HepG2 (cell line): ENCODE measurements at regions not wholly inside any gene's neighbourhood (a gene's known extent, or its start where the extent isn't known, plus 50 kb on each side); places are given as distances from the start of the nearest gene placed in this dataset.

Experiments
- ATAC-seq: fragments of 200-7000 bp; cut with Tn5 transposase; 3 replicates; pipeline ENCODE4 v1.9.1; 2020; ENCODE audit warnings: mild to moderate bottlenecking, moderate library complexity
- BruUV-seq: library from RNA; stranded (reverse); fragments of 400-500 nt; replicated peaks from 2 replicates; lab custom pipeline; 2021; lab: Mats Ljungman, UMichigan
- CTCF ChIA-PET: fragments of 300-600 bp; formaldehyde crosslinking; extraction: SDS; loops from one replicate; lab custom pipeline; 2021; ENCODE audit warnings: low total read pairs, inconsistent platforms, low intra/inter-chr PET ratio; lab: Yijun Ruan, JAX
- POLR2A ChIA-PET: fragments of 350-600 bp; sonication (Branson Sonifier 250); formaldehyde crosslinking; loops from one replicate; lab custom pipeline; 2020; ENCODE audit warnings: antibody characterized with exemption, inconsistent platforms; lab: Yijun Ruan, JAX
- DNase-seq: peaks from one replicate; pipeline ENCODE4 v3.0.0-alpha.2; 2015; ENCODE audit warnings: low spot score
- FAIRE-seq: peaks from 3 replicates; lab custom pipeline; 2011; peaks lifted over from hg19 to GRCh38; lab: Jason Lieb, UNC
- H2AFZ ChIP-seq: one replicate; pipeline ENCODE4 v1.6.1; 2011; ENCODE audit warnings: low read length, inconsistent platforms
- H3K27ac ChIP-seq: fragments of 300-600 bp; 3 replicates; pipeline ENCODE4 v1.8.0; 2011; ENCODE audit warnings: mixed run types, mild to moderate bottlenecking, mixed read lengths, low read length, inconsistent platforms; ENCODE audit not compliant: insufficient read depth; ENCODE audit errors: extremely low read length
- H3K27me3 ChIP-seq, 2 experiments: fragments of 200-600 bp in 1 of 2; 2 replicates in 1 of 2; 3 replicates in 1 of 2; pipeline versions ENCODE4 v1.6.0 to v1.8.0; 2011; ENCODE audit warnings: low read length in 2 of 2, mild to moderate bottlenecking in 2 of 2, moderate library complexity in 2 of 2, inconsistent platforms in 1 of 2; ENCODE audit not compliant: insufficient read depth in 2 of 2, control insufficient read depth in 1 of 2
- H3K36me3 ChIP-seq, 2 experiments: fragments of 200-600 bp in 1 of 2; replicated peaks in 1 of 2; 2 replicates in 1 of 2; 3 replicates in 1 of 2; pipeline versions ENCODE4 v1.5.1 to v1.8.0; 2011; ENCODE audit warnings: low read length in 2 of 2, inconsistent platforms in 1 of 2; ENCODE audit not compliant: insufficient read depth in 2 of 2, control insufficient read depth in 1 of 2
- H3K4me1 ChIP-seq: 2 replicates; pipeline ENCODE4 v1.5.1; 2012; ENCODE audit warnings: low read length, inconsistent platforms; ENCODE audit not compliant: insufficient read depth
- H3K4me2 ChIP-seq: 2 replicates; pipeline ENCODE4 v1.6.0; 2011; ENCODE audit warnings: low read depth, low read length, inconsistent platforms
- H3K4me3 ChIP-seq, 3 experiments: fragments of 200-600 bp in 1 of 3; sonication (generic), shearing (Covaris generic) in 1 of 3; replicated peaks in 1 of 3; 2 replicates each; pipeline ENCODE4 v1.5.1; 2011 to 2016; ENCODE audit warnings: low read length in 3 of 3, inconsistent platforms in 2 of 3, low read depth in 2 of 3, mild to moderate bottlenecking in 2 of 3, control low read depth in 1 of 3, mixed read lengths in 1 of 3; ENCODE audit not compliant: insufficient read depth in 1 of 3
- H3K79me2 ChIP-seq: one replicate; pipeline ENCODE4 v1.6.1; 2011; ENCODE audit warnings: low read length, inconsistent platforms; ENCODE audit not compliant: insufficient read depth
- H3K9ac ChIP-seq: 2 replicates; pipeline ENCODE4 v1.6.0; 2011; ENCODE audit warnings: mild to moderate bottlenecking, low read depth, low read length, inconsistent platforms; ENCODE audit not compliant: insufficient read depth
- H3K9me3 ChIP-seq: 2 replicates; pipeline ENCODE4 v1.5.1; 2012; ENCODE audit warnings: mild to moderate bottlenecking, low read length
- H4K20me1 ChIP-seq: 2 replicates; pipeline ENCODE4 v1.6.0; 2011; ENCODE audit warnings: inconsistent platforms, mild to moderate bottlenecking, low read length, moderate library complexity; ENCODE audit not compliant: insufficient read depth
- DR1 ChIP-seq: sonication (generic); formaldehyde crosslinking; IDR thresholded peaks from 2 replicates; pipeline ENCODE4 v1.8.0; 2021; ENCODE audit warnings: mild to moderate bottlenecking, missing genetic modification reagents, inconsistent platforms
- IRF2 ChIP-seq: IDR thresholded peaks from 2 replicates; pipeline ENCODE4 v1.6.1; 2018; ENCODE audit warnings: missing genetic modification reagents, missing compliant biosample characterization
- KAT8 ChIP-seq: IDR thresholded peaks from 2 replicates; pipeline ENCODE4 v1.6.1; 2016; ENCODE audit warnings: missing genetic modification reagents, missing compliant biosample characterization
- NFE2 ChIP-seq: sonication (generic); formaldehyde crosslinking; IDR thresholded peaks from 2 replicates; pipeline ENCODE4 v1.4.0; 2020; ENCODE audit warnings: missing genetic modification reagents
- NFYC ChIP-seq: IDR thresholded peaks from 2 replicates; pipeline ENCODE4 v1.6.1; 2016; ENCODE audit warnings: missing genetic modification reagents, missing compliant biosample characterization
- PITX1 ChIP-seq: sonication (generic); formaldehyde crosslinking; IDR thresholded peaks from 2 replicates; pipeline ENCODE4 v1.5.1; 2020; ENCODE audit warnings: mild to moderate bottlenecking, missing genetic modification reagents
- SIX1 ChIP-seq: sonication (generic); formaldehyde crosslinking; IDR thresholded peaks from 2 replicates; pipeline ENCODE4 v1.4.0; 2020; ENCODE audit warnings: missing genetic modification reagents, borderline replicate concordance
- ZNF260 ChIP-seq: sonication (generic); formaldehyde crosslinking; IDR thresholded peaks from 2 replicates; pipeline ENCODE4 v1.4.0; 2020; ENCODE audit warnings: missing genetic modification reagents, low read depth, mild to moderate bottlenecking, borderline replicate concordance
- ZNF598 ChIP-seq: sonication (generic); formaldehyde crosslinking; IDR thresholded peaks from 2 replicates; pipeline ENCODE4 v1.5.1; 2020; ENCODE audit warnings: mild to moderate bottlenecking, missing genetic modification reagents, borderline replicate concordance
- ZNF766 ChIP-seq: sonication (generic); formaldehyde crosslinking; IDR thresholded peaks from 2 replicates; pipeline ENCODE4 v1.5.0; 2020; ENCODE audit warnings: missing genetic modification reagents, borderline replicate concordance
- WGBS: methylation state at CpG from one replicate; pipeline ENCODE4 v1.1.6; 2017; ENCODE audit warnings: low lambda C conversion rate; 5-methylcytosine and 5-hydroxymethylcytosine counted together
- in situ Hi-C: cut with HindIII; loops from 2 replicates; pipeline ENCODE4 v1.10.0; 2017; ENCODE audit warnings: low pct_unique_long_range_greater_than_20kb; ENCODE audit not compliant: extremely low pct_ligation_motif_present
- intact Hi-C: fragments of 100-400 bp; cut with micrococcal nuclease; formaldehyde crosslinking; loops from one replicate; pipeline ENCODE4 v1.10.0; 2022; ENCODE audit not compliant: unreplicated experiment
- TF ChIP-seq, protein P1 (sequence below): sonication (generic); formaldehyde crosslinking; IDR thresholded peaks from 2 replicates; pipeline ENCODE4 v1.4.0; 2020; ENCODE audit warnings: mild to moderate bottlenecking, missing genetic modification reagents

DNA sequence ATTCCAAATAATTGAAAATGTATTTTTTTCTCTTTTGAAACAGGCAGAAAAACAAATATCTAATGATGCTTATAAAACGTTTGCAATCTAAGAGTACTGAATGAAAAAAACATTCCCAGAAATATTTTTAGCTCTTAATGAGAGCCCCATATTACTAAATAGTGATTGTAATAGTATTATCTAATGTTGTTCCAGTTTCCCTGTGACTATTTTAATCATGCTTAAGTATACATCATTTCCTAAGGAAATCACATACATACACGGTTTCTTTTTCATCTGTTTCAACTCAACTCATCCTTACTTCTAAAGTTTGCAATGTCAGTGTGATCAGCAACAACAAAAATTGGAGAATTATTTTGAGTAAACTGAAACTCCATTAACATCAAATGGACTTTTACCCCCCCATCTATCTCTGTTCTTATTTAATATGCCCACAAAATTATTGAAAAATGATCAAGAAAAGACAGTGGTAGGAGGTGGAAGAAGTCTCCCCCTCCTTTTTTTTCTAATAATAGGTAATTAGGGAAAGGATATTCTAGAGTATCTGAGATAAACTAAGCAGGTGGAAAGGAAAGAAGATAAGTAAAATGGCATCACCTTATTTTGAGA, 530.1 kb upstream of the ATP2B1 start:
- Histone ChIP-seq H3K27me3 (no peaks in the 10 kb centered on the region), H3K9ac (no peak overlapping the region), H3K4me3 (no peak overlapping the region), H4K20me1 (no peaks in the 10 kb centered on the region), H3K9me3 (peaks cover 45% of the 10 kb centered on the region), H2AFZ (no peak overlapping the region), H3K79me2 (no peaks in the 10 kb centered on the region), H3K27ac (no peak overlapping the region), H3K4me1 (no peaks in the 10 kb centered on the region), H3K4me2 (no peak overlapping the region), H3K36me3 (no peaks in the 10 kb centered on the region)
- intact Hi-C loops: no loop called here
- CTCF ChIA-PET: no interaction called here
- WGBS: 3% methylated on average over 2 of the region's 2 CpGs
- FAIRE-seq (no peak), DNase-seq (no peak), ATAC-seq (no peak)
- no TSS peak for BruUV-seq
- no peak for TF ChIP-seq NFYC
- TF ChIP-seq NFE2: no peak
- no peak for TF ChIP-seq DR1 (CRISPR knock-in tag)
- TF ChIP-seq ZNF260 (CRISPR knock-in tag): no peak
- TF ChIP-seq SIX1 (CRISPR knock-in tag): no peak
- no peak for TF ChIP-seq IRF2
- no peak for TF ChIP-seq ZNF766 (CRISPR knock-in tag)
- TF ChIP-seq KAT8 (CRISPR knock-in tag): no peak
- in situ Hi-C loops: no loop called here
- POLR2A ChIA-PET: no interaction called here

DNA sequence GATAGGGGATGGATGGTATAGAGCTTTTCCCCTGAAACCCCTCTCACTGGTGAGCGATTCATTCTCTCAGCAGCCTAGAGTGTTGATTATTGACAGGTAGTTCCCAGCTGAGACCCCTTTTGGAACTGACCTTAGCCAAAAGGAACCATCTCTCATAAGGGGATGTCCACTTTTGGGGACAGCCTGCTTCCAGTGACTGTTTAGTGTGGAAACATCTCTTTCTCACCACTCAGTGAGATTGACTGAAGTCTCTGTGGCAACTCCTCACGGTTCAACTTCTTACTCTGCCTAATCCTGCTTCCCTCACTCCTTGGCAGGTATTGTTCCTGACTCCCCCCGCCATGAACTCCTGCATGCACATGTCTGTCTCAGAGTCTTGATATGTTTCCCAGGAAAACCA, 529.2 kb upstream of the ATP2B1 start:
- no peak for ATAC-seq
- Histone ChIP-seq H3K4me2 (no peak overlapping the region), H3K36me3 (no peaks in the 10 kb centered on the region), H3K79me2 (no peaks in the 10 kb centered on the region), H2AFZ (no peak overlapping the region), H3K9ac (no peak overlapping the region), H3K4me1 (no peaks in the 10 kb centered on the region), H3K9me3 (peaks cover 52% of the 10 kb centered on the region), H4K20me1 (no peaks in the 10 kb centered on the region), H3K27me3 (no peaks in the 10 kb centered on the region), H3K4me3 (no peak overlapping the region), H3K27ac (no peak overlapping the region)
- no peak for FAIRE-seq
- DNase-seq: no peak
- ChIA-PET CTCF (no interaction called here), POLR2A (no interaction called here)
- in situ Hi-C loops (no loop called here), intact Hi-C loops (no loop called here)
- TF ChIP-seq, protein P1, sequence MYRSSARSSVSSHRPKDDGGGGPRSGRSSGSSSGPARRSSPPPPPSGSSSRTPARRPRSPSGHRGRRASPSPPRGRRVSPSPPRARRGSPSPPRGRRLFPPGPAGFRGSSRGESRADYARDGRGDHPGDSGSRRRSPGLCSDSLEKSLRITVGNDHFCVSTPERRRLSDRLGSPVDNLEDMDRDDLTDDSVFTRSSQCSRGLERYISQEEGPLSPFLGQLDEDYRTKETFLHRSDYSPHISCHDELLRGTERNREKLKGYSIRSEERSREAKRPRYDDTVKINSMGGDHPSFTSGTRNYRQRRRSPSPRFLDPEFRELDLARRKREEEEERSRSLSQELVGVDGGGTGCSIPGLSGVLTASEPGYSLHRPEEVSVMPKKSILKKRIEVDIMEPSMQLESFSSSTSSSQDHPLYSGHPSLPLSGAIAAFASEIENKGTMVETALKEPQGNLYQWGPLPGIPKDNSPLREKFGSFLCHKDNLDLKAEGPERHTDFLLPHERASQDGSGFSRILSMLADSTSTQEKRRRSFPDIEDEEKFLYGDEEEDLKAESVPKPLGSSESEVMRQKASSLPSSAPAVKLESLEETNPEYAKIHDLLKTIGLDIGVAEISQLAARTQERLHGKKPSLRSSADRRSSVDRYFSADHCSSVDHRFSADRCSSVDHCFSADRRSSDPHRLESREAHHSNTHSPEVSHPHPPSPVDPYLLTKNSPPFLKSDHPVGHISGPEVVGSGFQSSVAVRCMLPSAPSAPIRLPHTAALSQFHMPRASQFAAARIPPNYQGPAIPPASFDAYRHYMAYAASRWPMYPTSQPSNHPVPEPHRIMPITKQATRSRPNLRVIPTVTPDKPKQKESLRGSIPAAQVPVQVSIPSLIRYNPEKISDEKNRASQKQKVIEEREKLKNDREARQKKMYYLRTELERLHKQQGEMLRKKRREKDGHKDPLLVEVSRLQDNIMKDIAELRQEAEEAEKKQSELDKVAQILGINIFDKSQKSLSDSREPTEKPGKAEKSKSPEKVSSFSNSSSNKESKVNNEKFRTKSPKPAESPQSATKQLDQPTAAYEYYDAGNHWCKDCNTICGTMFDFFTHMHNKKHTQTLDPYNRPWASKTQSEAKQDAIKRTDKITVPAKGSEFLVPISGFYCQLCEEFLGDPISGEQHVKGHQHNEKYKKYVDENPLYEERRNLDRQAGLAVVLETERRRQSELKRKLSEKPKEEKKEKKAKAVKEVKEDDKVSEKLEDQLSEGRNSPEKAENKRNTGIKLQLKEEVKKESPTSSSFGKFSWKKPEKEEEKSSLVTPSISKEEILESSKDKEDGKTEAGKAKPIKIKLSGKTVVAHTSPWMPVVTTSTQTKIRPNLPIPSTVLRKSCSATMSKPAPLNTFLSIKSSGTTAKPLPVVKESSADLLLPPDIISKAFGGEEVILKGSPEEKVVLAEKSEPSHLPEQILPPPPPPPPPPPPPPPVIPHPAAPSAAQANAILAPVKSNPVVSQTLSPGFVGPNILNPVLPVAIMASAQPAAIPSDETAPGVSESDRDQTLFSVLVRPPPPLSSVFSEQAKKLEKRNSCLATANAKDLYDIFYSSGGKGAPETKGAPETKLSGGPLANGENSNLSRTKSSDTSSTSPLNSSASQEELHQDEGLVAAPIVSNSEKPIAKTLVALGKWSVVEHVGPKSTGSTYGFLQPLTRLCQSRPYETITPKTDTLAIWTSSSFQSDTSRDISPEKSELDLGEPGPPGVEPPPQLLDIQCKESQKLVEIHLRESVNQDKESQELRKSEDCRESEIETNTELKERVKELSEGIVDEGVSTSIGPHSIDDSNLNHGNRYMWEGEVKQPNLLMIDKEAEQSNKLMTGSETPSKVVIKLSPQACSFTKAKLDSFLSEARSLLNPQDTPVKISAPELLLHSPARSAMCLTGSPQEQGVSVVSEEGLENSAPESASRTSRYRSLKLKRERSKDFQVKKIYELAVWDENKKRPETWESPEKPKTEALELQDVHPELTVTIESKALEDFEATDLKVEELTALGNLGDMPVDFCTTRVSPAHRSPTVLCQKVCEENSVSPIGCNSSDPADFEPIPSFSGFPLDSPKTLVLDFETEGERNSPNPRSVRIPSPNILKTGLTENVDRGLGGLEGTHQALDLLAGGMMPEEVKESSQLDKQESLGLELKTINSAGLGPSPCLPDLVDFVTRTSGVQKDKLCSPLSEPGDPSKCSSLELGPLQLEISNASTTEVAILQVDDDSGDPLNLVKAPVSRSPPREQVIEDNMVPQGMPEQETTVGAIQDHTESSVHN (CRISPR knock-in tag): no peak
- TF ChIP-seq PITX1 (CRISPR knock-in tag) (no peak), ZNF598 (CRISPR knock-in tag) (no peak)
- WGBS: 7% methylated on average over 3 of the region's 3 CpGs
- BruUV-seq: no TSS peak
